HG03558 (cell line): ENCODE measurements at regions not wholly inside any gene's neighbourhood (a gene's known extent, or its start where the extent isn't known, plus 50 kb on each side); places are given as distances from the start of the nearest gene placed in this dataset.
"Not testable (repeated sequence)": the region's sequence is repeated elsewhere in the genome, so short reads cannot be mapped to it uniquely, and the experiment has no call there.

Experiments used
- ATAC-seq: cut with Tn5 transposase; IDR thresholded peaks from one replicate; pipeline ENCODE4 v1.9.1; 2021; ENCODE audit warnings: moderate number of reproducible peaks; ENCODE audit not compliant: unreplicated experiment; ENCODE audit errors: extremely low read depth

GRCh38 chr12:116426391-116427136 is 132.6 kb upstream of the MAP1LC3B2 start:
- no peak for ATAC-seq

- ATAC-seq: no peak
Measured at GRCh38 chr12:116427200-116427930, 131.8 kb upstream of the MAP1LC3B2 start.

GRCh38 chr12:116429826-116430360 is 129.3 kb upstream of the MAP1LC3B2 start:
- ATAC-seq: no peak

- ATAC-seq: no peak
Measured at GRCh38 chr12:116430911-116431565, 128.1 kb upstream of the MAP1LC3B2 start.

GRCh38 chr12:116431677-116432300 is 127.4 kb upstream of the MAP1LC3B2 start:
- no peak for ATAC-seq

GRCh38 chr12:116432314-116432750 is 126.8 kb upstream of the MAP1LC3B2 start:
- no peak for ATAC-seq

- no peak for ATAC-seq
Measured at GRCh38 chr12:116433249-116433648, 125.9 kb upstream of the MAP1LC3B2 start.

GRCh38 chr12:116434155-116435011 is 124.8 kb upstream of the MAP1LC3B2 start:
- no peak for ATAC-seq

- ATAC-seq: no peak
Measured at GRCh38 chr12:116435984-116436383, 123.2 kb upstream of the MAP1LC3B2 start.

GRCh38 chr12:116436561-116437249 is 122.5 kb upstream of the MAP1LC3B2 start:
- ATAC-seq: no peak

GRCh38 chr12:116441292-116441691 is 117.9 kb upstream of the MAP1LC3B2 start:
- ATAC-seq: no peak

- ATAC-seq: no peak
Measured at GRCh38 chr12:116442304-116442703, 116.9 kb upstream of the MAP1LC3B2 start.

- ATAC-seq: no peak
Measured at GRCh38 chr12:116442946-116443345, 116.2 kb upstream of the MAP1LC3B2 start.

- no peak for ATAC-seq
Measured at GRCh38 chr12:116443821-116444589, 115.2 kb upstream of the MAP1LC3B2 start.

- no peak for ATAC-seq
Measured at GRCh38 chr12:116444590-116444943, 114.6 kb upstream of the MAP1LC3B2 start.

GRCh38 chr12:116448165-116448739 is 110.9 kb upstream of the MAP1LC3B2 start:
- no peak for ATAC-seq

- no peak for ATAC-seq
Measured at GRCh38 chr12:116450406-116450910, 108.7 kb upstream of the MAP1LC3B2 start.

GRCh38 chr12:116452975-116453374 is 106.2 kb upstream of the MAP1LC3B2 start:
- not testable (repeated sequence) for ATAC-seq
